Large intestine (tissue), 3 donors: ENCODE measurements at regions not wholly inside any gene's neighbourhood (a gene's known extent, or its start where the extent isn't known, plus 50 kb on each side); places are given as distances from the start of the nearest gene placed in this dataset.

Source experiments
- DNase-seq, 2 donors: peaks; one replicate each; pipeline versions ENCODE4 v3.0.0 to v3.0.0-alpha.2; 2013
- H3K27ac ChIP-seq: one replicate; pipeline ENCODE4 v1.5.1; 2013; ENCODE audit warnings: low read length
- H3K27me3 ChIP-seq: 2 replicates; pipeline ENCODE4 v1.6.1; 2013; ENCODE audit warnings: low read length; ENCODE audit not compliant: control insufficient read depth, insufficient read depth
- H3K36me3 ChIP-seq: 2 replicates; pipeline ENCODE4 v1.6.1; 2013; ENCODE audit warnings: low read length; ENCODE audit not compliant: control insufficient read depth, insufficient read depth
- H3K4me1 ChIP-seq: one replicate; pipeline ENCODE4 v1.6.1; 2013; ENCODE audit warnings: low read length; ENCODE audit not compliant: control insufficient read depth, insufficient read depth
- H3K4me3 ChIP-seq: one replicate; pipeline ENCODE4 v1.5.1; 2013; ENCODE audit warnings: low read length
- H3K9me3 ChIP-seq: one replicate; pipeline ENCODE4 v1.6.1; 2013; ENCODE audit warnings: mild to moderate bottlenecking, low read depth, low read length, moderate library complexity; ENCODE audit not compliant: control insufficient read depth
- WGBS: methylation state at CpG from one replicate; pipeline ENCODE4 v1.1.5; 2013; ENCODE audit warnings: low lambda C conversion rate; ENCODE audit not compliant: insufficient coverage; 5-methylcytosine and 5-hydroxymethylcytosine counted together

DNA sequence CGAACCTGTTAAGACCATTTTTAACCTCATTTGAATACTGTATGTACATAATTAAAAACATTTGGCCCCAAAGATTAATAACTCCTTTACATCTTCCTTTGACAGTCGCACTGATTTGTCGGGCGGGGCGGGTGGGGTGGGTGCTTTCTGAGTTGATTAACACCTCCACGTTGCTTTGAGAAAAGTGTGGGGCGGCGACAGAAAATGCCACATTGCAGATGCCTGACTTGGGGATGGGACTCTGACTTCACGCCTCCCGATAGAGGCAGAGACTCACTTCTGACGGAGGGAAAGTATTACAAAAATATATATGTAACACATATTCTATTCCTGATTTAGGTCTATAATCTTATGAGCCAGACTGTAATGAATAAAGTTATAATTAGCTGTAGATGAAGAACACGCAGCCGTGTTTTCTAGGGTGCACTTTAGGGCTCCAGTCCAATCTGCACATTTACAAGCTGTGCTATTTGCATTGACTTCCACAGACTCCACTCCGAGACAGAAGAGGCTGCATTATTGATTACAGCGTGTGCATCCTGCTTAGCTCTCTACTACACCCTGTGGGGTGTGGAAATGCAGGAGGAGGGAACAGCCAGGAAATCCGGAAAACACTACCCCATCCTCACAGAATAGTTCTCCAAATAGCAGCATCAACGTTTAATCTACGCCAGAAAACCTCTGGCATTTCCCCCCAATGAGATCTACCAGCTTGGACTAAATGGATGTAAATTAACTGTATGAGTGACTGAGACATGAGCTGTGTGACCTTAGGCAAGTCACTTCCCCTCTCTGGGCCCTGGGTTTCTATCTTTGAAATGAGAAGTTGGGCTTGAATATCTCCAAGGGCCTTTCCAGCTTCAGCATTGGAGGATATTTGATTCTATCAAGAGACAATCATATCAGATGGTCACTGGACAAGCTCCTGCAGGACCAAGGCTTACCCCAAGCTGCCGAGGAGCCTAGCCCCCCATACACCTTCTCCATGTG is 308.0 kb downstream of the RRAGC start:
- DNase-seq: no peak
- no CpG with 5 or more reads among the region's 19 CpGs for WGBS

GRCh38 chr1:38549191-38549590 is 310.4 kb downstream of the RRAGC start:
- DNase-seq: no peak
- Histone ChIP-seq H3K36me3 (no peaks in the 10 kb centered on the region), H3K4me3 (no peak overlapping the region), H3K9me3 (no peaks in the 10 kb centered on the region), H3K27ac (no peak overlapping the region), H3K4me1 (no peaks in the 10 kb centered on the region), H3K27me3 (peaks cover 11% of the 10 kb centered on the region)
- WGBS: 67% methylated on average over 1 of the region's 3 CpGs

More for the DNA sequence above, 308.0 kb downstream of the RRAGC start:
- Histone ChIP-seq H3K36me3 (no peaks in the 10 kb centered on the region), H3K27me3 (peaks cover 13% of the 10 kb centered on the region), H3K9me3 (no peaks in the 10 kb centered on the region), H3K4me3 (no peak overlapping the region), H3K27ac (no peak overlapping the region), H3K4me1 (no peaks in the 10 kb centered on the region)

DNA sequence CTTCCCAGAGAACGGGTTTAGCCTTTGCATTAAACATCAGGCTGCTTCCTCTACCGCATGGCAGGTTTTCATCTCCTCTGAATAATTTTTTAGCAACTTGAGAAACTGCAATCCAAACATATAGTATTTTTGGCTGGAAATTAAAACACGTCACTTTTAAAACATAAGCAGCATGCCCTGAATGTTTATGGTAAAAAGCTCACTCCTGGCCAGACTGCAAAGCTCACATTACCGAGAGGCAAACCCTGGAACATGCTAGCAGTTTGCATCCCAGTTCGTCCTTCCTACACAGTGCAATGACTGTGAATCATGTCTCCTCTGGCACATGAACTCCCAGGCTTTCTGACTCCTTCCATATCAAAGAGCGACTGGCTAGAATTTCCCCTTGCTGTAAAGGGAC is 312.3 kb downstream of the RRAGC start:
- Histone ChIP-seq H3K9me3 (no peaks in the 10 kb centered on the region), H3K27me3 (peaks cover 4% of the 10 kb centered on the region), H3K36me3 (no peaks in the 10 kb centered on the region), H3K4me3 (no peak overlapping the region), H3K4me1 (no peaks in the 10 kb centered on the region), H3K27ac (no peak overlapping the region)
- no peak for DNase-seq
- no CpG with 5 or more reads among the region's 6 CpGs for WGBS

- WGBS: 60% methylated on average over 2 of the region's 6 CpGs
- Histone ChIP-seq H3K27me3 (peaks cover 4% of the 10 kb centered on the region), H3K4me3 (no peak overlapping the region), H3K9me3 (no peaks in the 10 kb centered on the region), H3K27ac (no peak overlapping the region), H3K36me3 (no peaks in the 10 kb centered on the region), H3K4me1 (no peaks in the 10 kb centered on the region)
- peak in 1 of 2 donors; percentile 8 for DNase-seq
Observed at GRCh38 chr1:38546636-38547035, 312.9 kb downstream of the RRAGC start.

DNA sequence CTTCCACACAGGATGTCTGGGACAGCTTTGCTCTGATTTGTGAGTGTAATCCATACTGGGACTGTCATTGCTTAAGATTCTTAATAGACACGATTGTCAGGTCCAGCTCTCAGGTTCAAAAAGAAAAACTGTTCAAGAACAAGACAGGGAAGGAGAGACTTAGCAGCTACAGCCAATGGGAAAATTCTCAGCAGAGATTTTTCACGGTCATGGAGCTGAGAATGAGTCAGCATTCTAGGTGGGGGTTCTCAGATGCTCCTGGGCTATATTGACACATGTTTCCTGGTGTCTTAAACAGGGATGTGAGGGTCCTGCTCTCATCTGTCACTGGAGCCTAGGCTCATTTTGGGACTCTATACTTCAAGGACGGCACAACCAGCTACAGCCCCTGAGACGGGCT is 318.3 kb downstream of the RRAGC start:
- no peak overlapping the region for H3K27ac ChIP-seq
- no peaks in the 10 kb centered on the region for H3K4me1 ChIP-seq
- DNase-seq: no peak
- H3K36me3 ChIP-seq: no peaks in the 10 kb centered on the region
- no peaks in the 10 kb centered on the region for H3K27me3 ChIP-seq
- H3K4me3 ChIP-seq: no peak overlapping the region
- WGBS: no CpG with 5 or more reads among the region's 4 CpGs
- H3K9me3 ChIP-seq: no peaks in the 10 kb centered on the region

DNA sequence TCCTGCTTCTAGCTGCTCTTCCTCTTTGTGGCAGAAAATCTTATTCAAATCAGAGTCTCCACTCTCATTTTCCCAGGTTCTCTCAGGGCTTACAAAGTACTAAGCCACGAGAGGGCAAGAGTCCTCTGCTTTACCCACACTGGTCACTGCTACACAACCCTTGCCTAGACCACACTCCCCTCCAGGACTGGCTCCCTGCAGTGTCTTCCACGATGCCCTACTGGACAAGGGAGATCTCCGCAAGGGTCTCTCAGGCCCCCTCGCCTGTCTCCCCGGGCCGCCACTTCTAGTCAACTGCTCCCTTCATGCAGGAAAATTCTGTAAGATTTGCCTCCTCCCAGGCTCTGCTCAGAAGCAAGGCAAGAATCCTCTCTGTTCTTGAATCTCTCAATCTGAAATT is 319.6 kb downstream of the RRAGC start:
- Histone ChIP-seq H3K27ac (no peak overlapping the region), H3K27me3 (peaks cover 3% of the 10 kb centered on the region), H3K36me3 (no peaks in the 10 kb centered on the region), H3K4me3 (no peak overlapping the region), H3K4me1 (no peaks in the 10 kb centered on the region), H3K9me3 (no peaks in the 10 kb centered on the region)
- no CpG with 5 or more reads among the region's 6 CpGs for WGBS
- no peak for DNase-seq

GRCh38 chr1:38538834-38539233 is 320.7 kb downstream of the RRAGC start:
- Histone ChIP-seq H3K4me1 (no peaks in the 10 kb centered on the region), H3K4me3 (no peak overlapping the region), H3K27ac (no peak overlapping the region), H3K27me3 (peaks cover 3% of the 10 kb centered on the region), H3K36me3 (no peaks in the 10 kb centered on the region), H3K9me3 (no peaks in the 10 kb centered on the region)
- WGBS: 70% methylated on average over 2 of the region's 4 CpGs
- no peak for DNase-seq

DNA sequence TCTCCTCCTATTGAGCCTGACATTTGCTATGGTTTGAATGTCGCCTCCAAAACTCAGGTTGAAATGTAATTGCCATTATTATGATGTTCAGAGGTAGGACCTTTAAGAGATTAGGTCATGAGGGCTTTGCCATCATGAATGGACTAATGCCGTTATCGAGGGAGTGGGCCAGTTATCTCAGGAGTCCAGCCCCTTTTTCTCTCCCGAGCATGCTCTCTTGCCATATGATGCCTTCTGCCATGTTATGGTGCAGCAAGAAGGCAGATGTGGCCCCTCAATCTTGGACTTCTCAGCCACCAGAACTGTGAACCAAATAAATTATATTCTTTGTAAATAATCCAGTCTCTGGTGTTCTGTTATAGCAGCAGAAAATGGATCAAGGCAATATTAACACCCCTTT is 323.5 kb downstream of the RRAGC start:
- DNase-seq: no peak
- Histone ChIP-seq H3K27ac (no peak overlapping the region), H3K27me3 (peaks cover 3% of the 10 kb centered on the region), H3K4me1 (no peaks in the 10 kb centered on the region), H3K36me3 (no peaks in the 10 kb centered on the region), H3K4me3 (no peak overlapping the region), H3K9me3 (no peaks in the 10 kb centered on the region)
- no CpG with 5 or more reads among the region's 4 CpGs for WGBS

DNA sequence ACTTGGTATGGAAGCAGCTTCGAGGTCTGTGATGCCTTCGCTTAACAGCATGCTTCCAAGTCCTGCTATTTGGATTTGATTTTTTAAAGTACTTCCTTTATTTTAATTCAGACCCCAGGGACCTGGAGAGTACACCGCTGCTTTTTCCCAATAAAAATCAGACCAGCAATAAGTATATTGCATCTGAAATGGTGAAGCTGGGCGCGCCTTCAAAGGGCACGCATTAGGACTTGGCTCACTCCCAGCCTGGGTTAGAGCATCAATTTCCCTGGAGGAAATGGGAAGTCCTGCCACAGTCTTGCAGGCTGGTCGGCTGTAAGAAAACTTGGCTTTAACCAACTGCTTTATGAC is 325.1 kb downstream of the RRAGC start:
- Histone ChIP-seq H3K36me3 (no peaks in the 10 kb centered on the region), H3K4me1 (no peaks in the 10 kb centered on the region), H3K27me3 (peaks cover 3% of the 10 kb centered on the region), H3K27ac (no peak overlapping the region), H3K9me3 (no peaks in the 10 kb centered on the region), H3K4me3 (no peak overlapping the region)
- WGBS: 88% methylated on average over 2 of the region's 7 CpGs
- no peak for DNase-seq

DNA sequence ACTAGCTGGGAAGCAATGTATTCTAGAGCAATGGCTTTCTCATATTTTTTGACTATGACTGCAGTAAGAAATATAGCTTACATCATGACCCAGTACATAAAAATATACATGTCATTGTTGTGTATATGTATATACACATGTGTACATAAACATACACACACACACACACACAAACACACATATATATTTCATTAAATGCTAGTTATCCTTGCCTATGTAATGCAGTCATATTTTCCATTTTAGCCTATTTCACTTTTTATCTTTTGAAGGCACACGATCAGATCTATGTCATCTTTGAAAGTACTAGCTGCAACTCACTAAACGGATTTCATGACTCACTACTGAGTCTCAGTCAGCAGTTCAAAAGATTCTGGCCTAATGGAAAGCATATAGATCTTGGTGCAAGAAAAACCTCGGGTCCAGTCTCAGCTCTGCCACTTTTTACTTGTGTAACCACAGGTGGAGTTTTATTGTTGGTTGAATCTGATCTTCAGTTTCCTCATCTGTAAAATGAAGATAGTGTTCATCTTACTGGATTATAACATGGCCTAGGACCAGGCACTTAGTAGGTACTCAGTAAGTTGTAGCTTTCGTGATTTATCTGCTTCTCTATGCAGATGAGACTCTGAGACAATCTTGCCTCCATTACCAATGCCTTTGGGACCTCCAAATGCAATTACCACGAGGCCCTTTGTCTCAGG is 325.6 kb downstream of the RRAGC start:
- WGBS: 83% methylated on average over 2 of the region's 5 CpGs
- DNase-seq: no peak
- Histone ChIP-seq H3K4me3 (no peak overlapping the region), H3K9me3 (no peaks in the 10 kb centered on the region), H3K27me3 (peaks cover 3% of the 10 kb centered on the region), H3K4me1 (no peaks in the 10 kb centered on the region), H3K27ac (no peak overlapping the region), H3K36me3 (no peaks in the 10 kb centered on the region)
